Retinal pigment epithelial cell (primary cell): ENCODE measurements at regions not wholly inside any gene's neighbourhood (a gene's known extent, or its start where the extent isn't known, plus 50 kb on each side); places are given as distances from the start of the nearest gene placed in this dataset.

Experiments used
- DNase-seq: peaks from one replicate; pipeline ENCODE4 v3.0.0-alpha.2; 2010; ENCODE audit warnings: low read depth
- H3K4me3 ChIP-seq: 2 replicates; pipeline ENCODE4 v1.5.1; 2011; ENCODE audit warnings: mild to moderate bottlenecking, low read length, control low read depth, moderate library complexity
- TF ChIP-seq, protein P1 (sequence below): conservative IDR thresholded peaks from 2 replicates; pipeline ENCODE4 v1.5.1; 2011; ENCODE audit warnings: low read depth, low read length, control low read depth, inconsistent platforms

DNA sequence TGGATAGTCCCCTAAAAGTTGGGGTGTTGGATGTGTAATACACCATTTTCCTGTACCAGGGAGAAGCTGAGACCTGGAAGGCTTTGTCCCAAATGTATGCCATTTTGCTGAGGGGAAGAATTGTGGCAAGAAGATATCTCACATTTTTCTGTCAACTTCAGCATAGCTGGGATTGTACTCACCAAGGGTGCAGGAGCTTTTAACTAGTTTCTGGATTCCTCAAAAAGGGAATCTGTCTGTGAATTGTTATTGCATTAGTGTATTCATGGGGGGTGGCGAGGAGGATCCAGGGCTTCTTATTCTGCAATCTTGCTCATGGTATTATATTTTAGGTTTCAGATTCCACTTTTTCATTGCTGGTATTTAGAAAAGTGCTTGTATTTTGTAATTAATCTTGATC lies 208.2 kb upstream of the MYOCD start:
- no peak overlapping the region for H3K4me3 ChIP-seq
- no peak for DNase-seq
- TF ChIP-seq, protein P1, sequence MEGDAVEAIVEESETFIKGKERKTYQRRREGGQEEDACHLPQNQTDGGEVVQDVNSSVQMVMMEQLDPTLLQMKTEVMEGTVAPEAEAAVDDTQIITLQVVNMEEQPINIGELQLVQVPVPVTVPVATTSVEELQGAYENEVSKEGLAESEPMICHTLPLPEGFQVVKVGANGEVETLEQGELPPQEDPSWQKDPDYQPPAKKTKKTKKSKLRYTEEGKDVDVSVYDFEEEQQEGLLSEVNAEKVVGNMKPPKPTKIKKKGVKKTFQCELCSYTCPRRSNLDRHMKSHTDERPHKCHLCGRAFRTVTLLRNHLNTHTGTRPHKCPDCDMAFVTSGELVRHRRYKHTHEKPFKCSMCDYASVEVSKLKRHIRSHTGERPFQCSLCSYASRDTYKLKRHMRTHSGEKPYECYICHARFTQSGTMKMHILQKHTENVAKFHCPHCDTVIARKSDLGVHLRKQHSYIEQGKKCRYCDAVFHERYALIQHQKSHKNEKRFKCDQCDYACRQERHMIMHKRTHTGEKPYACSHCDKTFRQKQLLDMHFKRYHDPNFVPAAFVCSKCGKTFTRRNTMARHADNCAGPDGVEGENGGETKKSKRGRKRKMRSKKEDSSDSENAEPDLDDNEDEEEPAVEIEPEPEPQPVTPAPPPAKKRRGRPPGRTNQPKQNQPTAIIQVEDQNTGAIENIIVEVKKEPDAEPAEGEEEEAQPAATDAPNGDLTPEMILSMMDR, result no peak

DNA sequence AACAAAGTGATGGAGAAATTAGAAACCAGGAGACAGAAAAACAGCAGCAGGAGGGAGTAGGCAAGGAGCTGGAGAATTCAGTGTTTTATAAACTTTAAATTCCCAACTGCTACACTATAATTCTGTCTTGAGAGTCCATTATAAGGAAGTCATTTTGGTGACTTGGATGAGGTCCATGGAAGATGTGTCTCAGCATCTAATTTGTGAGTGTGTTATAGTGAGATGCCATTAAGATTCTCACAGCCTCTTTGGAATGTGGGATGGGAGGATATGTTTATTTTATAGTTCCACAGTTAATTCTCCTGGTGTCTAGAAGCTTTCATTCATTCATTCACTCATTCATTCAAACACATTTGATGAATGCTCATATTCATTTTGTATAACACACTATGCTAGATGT lies 206.0 kb upstream of the MYOCD start:
- no peak overlapping the region for H3K4me3 ChIP-seq
- no peak for DNase-seq
- TF ChIP-seq, protein P1, result no peak

DNA sequence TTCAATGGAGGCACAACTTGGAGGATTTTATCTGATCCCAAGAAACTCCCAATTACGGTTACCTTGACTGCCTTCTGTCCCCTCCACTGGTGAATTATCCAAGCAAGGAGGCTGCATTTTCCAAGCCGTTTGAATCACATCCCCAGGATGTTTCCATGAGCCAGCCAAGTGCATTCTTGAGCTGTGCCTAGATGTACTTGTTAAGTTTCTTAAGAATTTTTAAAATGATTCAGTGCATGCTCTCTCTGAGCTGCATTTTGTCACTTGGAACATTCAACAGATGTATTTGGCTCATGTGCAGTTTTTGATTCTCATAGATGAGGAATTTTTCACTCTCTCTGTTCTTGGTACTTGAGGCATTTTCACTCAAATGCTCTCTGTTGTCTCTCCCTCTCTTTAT lies 202.6 kb upstream of the MYOCD start:
- TF ChIP-seq, protein P1, result no peak
- H3K4me3 ChIP-seq, result no peak overlapping the region
- DNase-seq, result no peak

DNA sequence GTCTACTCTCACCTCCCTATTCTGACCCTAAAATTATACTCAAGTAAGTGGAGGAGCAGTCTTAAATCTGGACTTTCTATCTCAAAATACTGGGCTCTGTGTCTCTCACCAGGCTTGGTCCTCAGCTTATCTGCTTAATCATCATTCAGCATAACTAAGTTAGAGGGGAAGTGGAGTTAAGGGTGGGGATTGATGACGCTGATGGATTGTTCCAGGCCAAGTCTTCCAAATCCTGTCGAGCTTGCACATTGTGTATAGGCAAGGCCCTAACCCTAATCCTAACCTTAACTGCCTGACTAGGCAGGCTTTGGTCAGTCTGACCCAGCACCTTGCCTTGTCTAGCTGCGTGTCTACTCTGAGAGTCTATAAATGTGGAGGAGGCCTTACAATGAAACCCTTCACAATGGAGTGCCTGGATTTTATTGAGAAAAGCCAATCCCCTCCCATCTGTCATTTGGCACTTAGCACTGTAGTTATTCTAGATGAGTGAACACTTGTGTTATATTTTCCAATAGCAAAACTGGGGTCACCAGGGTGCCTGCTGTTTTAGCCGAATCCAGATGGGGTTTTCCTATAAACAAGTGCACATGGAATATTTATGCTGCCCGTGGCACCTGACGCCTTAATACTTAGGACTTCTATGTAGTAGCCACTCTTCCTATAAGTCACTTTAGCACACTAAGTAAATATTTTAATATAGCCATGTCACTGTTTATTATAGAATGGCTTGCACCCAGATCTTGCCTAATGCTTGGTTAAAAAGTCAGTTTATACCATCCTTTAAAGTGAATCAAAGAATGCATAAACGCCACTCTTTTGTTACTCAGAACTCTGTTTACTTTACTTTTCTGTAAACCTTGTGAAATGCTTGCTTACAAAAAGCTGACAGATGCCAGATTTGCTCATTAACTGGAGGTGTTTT lies 193.2 kb upstream of the MYOCD start:
- H3K4me3 ChIP-seq, result no peak overlapping the region
- TF ChIP-seq, protein P1, result no peak
- DNase-seq, result no peak

DNA sequence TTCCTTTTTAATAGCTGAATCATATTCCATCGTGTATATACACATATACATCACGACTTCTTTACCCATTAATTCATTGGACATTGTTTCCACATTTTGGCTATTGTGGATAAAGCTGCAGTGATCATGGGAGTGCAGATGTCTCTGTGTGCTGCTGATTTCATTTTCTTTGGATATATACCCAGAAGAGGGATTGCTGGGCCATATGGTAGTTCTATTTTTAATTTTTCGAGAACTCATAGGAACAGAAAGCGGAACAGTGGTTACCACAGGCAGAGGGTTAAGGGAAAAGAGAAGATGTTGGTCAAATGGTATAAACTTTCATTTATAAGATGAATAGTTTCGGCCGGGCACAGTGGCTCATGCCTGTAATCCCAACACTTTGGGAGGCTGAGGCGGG lies 187.4 kb upstream of the MYOCD start:
- no peak overlapping the region for H3K4me3 ChIP-seq
- TF ChIP-seq, protein P1, result no peak
- no peak for DNase-seq

DNA sequence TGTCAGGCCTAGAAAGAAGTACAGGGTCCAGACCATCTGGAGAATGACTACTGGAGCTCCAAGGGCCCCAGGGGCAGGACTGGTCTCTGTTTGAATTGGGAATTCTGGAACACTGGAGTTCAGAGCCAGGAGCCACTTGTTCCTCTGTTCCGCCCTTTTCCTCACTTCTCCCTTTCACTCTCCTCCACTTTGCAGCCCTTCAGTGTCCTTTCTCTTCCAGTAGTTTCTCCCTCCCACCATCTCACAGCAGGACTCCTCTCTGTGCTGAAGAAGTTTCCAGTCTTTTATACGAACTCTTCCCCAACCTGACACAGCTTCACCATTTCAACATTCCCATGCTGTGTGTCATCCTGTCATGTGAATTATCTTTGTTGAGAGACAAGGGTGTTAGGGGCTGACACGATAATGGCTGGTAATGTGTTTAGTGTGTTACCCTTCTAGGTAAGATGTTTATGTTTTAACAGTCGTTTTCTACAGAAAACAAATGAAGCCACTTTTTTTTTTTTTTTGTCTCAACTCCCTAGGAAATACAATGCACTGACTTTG lies 180.3 kb upstream of the MYOCD start:
- no peak for DNase-seq
- TF ChIP-seq, protein P1, result no peak
- no peak overlapping the region for H3K4me3 ChIP-seq

DNA sequence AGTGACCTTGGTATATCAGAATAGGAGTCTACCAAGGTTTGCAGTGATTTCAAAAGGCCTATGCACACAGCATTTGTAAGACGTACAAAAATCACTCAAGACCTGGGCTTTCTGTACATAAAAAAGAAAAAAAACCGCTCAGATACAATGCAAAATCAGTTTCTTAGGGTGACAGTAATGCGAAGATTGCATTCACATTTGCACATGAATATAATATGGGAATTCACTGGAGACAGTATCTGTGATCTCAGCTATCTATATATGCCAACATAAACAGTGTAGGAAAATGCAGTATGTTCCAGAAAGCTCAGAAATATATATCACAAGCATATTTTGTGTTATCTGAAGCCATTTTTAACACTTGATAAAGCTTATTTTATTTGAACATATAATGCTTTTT lies 176.4 kb upstream of the MYOCD start:
- TF ChIP-seq, protein P1, result no peak
- no peak overlapping the region for H3K4me3 ChIP-seq
- DNase-seq, result no peak
